ENCODE measurements at regions not wholly inside any gene's neighbourhood (a gene's known extent, or its start where the extent isn't known, plus 50 kb on each side); places are given as distances from the start of the nearest gene placed in this dataset.

DNA sequence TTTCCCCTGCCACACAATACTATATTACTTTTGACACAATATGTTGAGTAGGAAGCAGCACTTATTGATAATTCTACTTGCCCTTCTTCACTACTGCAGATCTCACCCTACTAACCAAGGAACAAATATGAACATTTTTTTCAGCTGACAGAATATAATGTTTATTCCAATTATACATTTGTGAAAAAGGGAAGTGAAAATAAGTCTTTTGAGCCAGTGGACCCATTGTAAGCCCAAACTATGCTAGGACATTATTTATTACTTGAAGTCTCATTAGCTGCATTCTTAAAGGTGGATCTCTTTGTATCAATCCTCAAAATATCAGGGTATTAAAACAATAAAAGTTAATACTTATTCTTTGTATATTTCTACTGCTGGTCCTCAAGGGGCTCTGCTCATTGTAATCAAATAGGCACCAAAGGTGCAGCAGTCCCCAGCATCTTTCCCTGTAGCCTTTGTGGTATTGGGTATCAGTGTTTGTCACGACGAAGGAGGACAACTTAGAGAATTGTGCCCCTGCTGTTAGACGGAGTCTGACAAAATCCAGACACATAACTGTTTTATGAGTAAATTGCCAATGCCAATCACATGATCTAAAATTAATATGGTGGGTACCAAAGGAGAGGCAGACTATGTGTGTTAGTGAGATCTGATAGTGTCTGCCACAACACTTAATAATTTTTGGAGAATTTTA lies 453.5 kb upstream of the CDH9 start:
- H3F3A ChIP-seq (ENCODE audit: control insufficient read depth, insufficient read depth): no peaks in the 10 kb centered on the region
- H3K4me3 ChIP-seq (ENCODE audit: low read length): no peak overlapping the region
- no peaks in the 10 kb centered on the region for H3K79me2 ChIP-seq (ENCODE audit: control insufficient read depth, low read length)
- no peak overlapping the region for H3K27ac ChIP-seq (ENCODE audit: low read depth, low read length)
- TF ChIP-seq, protein P1, sequence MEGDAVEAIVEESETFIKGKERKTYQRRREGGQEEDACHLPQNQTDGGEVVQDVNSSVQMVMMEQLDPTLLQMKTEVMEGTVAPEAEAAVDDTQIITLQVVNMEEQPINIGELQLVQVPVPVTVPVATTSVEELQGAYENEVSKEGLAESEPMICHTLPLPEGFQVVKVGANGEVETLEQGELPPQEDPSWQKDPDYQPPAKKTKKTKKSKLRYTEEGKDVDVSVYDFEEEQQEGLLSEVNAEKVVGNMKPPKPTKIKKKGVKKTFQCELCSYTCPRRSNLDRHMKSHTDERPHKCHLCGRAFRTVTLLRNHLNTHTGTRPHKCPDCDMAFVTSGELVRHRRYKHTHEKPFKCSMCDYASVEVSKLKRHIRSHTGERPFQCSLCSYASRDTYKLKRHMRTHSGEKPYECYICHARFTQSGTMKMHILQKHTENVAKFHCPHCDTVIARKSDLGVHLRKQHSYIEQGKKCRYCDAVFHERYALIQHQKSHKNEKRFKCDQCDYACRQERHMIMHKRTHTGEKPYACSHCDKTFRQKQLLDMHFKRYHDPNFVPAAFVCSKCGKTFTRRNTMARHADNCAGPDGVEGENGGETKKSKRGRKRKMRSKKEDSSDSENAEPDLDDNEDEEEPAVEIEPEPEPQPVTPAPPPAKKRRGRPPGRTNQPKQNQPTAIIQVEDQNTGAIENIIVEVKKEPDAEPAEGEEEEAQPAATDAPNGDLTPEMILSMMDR (IDR thresholded peaks at IDR 0.05; ENCODE audit: low read depth, low read length, poor library complexity, severe bottlenecking): no peak
- TF ChIP-seq EZH2phosphoT487 (IDR thresholded peaks at IDR 0.05; ENCODE audit: borderline replicate concordance, low read length): no peak
- H4K20me1 ChIP-seq (ENCODE audit: control insufficient read depth, insufficient read depth, low read depth, low read length): no peaks in the 10 kb centered on the region
- no peaks in the 10 kb centered on the region for H3K9me2 ChIP-seq (replicated peaks; ENCODE audit: control insufficient read depth, low read length)
- H3K36me3 ChIP-seq (ENCODE audit: control insufficient read depth, low read length): no peaks in the 10 kb centered on the region
- H3K9me3 ChIP-seq (ENCODE audit: control insufficient read depth, insufficient read depth, low read length): no peaks in the 10 kb centered on the region
- H3K27me3 ChIP-seq (ENCODE audit: control insufficient read depth, low read length): no peaks in the 10 kb centered on the region
- H3K4me1 ChIP-seq (ENCODE audit: control insufficient read depth, low read length): no peaks in the 10 kb centered on the region
- no peak overlapping the region for H3K4me2 ChIP-seq (ENCODE audit: low read length)

DNA sequence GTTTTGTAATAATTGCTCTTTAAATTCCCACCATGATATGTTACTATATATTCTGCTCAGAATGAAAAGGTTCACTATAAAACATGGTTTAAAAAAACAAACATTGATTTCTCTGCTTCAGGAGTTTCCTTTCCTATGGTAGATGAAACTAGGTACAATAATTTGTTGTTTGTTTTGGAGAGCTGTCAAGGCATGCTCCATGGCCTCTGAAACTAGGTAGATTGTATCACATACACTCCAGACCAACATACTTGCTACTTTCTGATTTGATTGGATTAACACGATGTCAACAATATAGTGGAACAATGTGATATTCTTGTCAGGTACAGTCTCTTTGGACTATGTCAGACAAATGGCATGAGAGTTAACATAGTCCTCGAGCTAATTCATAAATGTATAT lies 452.7 kb upstream of the CDH9 start:
- H3F3A ChIP-seq (ENCODE audit: control insufficient read depth, insufficient read depth): no peaks in the 10 kb centered on the region
- TF ChIP-seq, protein P1 (IDR thresholded peaks at IDR 0.05; ENCODE audit: low read depth, low read length, poor library complexity, severe bottlenecking): no peak
- no peak for TF ChIP-seq EZH2phosphoT487 (IDR thresholded peaks at IDR 0.05; ENCODE audit: borderline replicate concordance, low read length)

DNA sequence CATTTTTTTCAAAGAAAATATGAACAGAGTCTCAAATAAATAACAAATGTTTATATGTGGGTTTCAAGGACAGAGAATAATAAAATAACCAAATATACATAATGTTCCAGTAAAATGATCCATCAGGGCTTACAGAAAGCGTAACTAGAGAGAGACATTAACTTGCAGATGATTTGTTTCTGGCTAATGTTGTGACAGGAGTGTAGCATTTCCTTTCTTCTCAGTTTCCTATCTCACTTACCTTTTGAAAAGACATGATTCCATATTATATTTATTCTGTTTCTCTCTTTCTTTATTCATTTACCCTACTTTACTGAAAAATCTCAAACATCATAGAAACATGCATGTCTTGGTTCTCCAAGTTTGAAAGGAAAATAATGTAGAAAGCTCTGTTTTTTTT lies 451.3 kb upstream of the CDH9 start:
- Histone ChIP-seq H3F3A (ENCODE audit: control insufficient read depth, insufficient read depth) (no peaks in the 10 kb centered on the region), H3K4me1 (ENCODE audit: control insufficient read depth, low read length) (no peaks in the 10 kb centered on the region)
- no peak for TF ChIP-seq EZH2phosphoT487 (IDR thresholded peaks at IDR 0.05; ENCODE audit: borderline replicate concordance, low read length)
- TF ChIP-seq, protein P1 (IDR thresholded peaks at IDR 0.05; ENCODE audit: low read depth, low read length, poor library complexity, severe bottlenecking): no peak

More for the DNA sequence above, 452.7 kb upstream of the CDH9 start:
- Histone ChIP-seq H4K20me1 (ENCODE audit: control insufficient read depth, insufficient read depth, low read depth, low read length) (no peaks in the 10 kb centered on the region), H3K36me3 (ENCODE audit: control insufficient read depth, low read length) (no peaks in the 10 kb centered on the region), H3K27me3 (ENCODE audit: control insufficient read depth, low read length) (no peaks in the 10 kb centered on the region), H3K79me2 (ENCODE audit: control insufficient read depth, low read length) (no peaks in the 10 kb centered on the region), H3K9me2 (replicated peaks; ENCODE audit: control insufficient read depth, low read length) (no peaks in the 10 kb centered on the region), H3K4me2 (ENCODE audit: low read length) (no peak overlapping the region), H3K4me1 (ENCODE audit: control insufficient read depth, low read length) (no peaks in the 10 kb centered on the region), H3K27ac (ENCODE audit: low read depth, low read length) (no peak overlapping the region), H3K4me3 (ENCODE audit: low read length) (no peak overlapping the region), H3K9me3 (ENCODE audit: control insufficient read depth, insufficient read depth, low read length) (no peaks in the 10 kb centered on the region)

More for the DNA sequence above, 451.3 kb upstream of the CDH9 start:
- Histone ChIP-seq H3K4me2 (ENCODE audit: low read length) (no peak overlapping the region), H3K79me2 (ENCODE audit: control insufficient read depth, low read length) (no peaks in the 10 kb centered on the region), H3K9me3 (ENCODE audit: control insufficient read depth, insufficient read depth, low read length) (no peaks in the 10 kb centered on the region), H3K9me2 (replicated peaks; ENCODE audit: control insufficient read depth, low read length) (no peaks in the 10 kb centered on the region), H3K27me3 (ENCODE audit: control insufficient read depth, low read length) (no peaks in the 10 kb centered on the region), H4K20me1 (ENCODE audit: control insufficient read depth, insufficient read depth, low read depth, low read length) (no peaks in the 10 kb centered on the region), H3K4me3 (ENCODE audit: low read length) (no peak overlapping the region), H3K36me3 (ENCODE audit: control insufficient read depth, low read length) (no peaks in the 10 kb centered on the region), H3K27ac (ENCODE audit: low read depth, low read length) (no peak overlapping the region)
